ENCODE measurements at regions not wholly inside any gene's neighbourhood (a gene's known extent, or its start where the extent isn't known, plus 50 kb on each side); places are given as distances from the start of the nearest gene placed in this dataset.

GRCh38 chr13:50101590-50101989 is 86.3 kb downstream of the KCNRG start:
- no peak overlapping the region for H3K27ac Mint-ChIP-seq
- peaks cover 12% of the 10 kb centered on the region for H3K9me3 Mint-ChIP-seq (ENCODE audit: low read depth)
- no peak overlapping the region for H3K4me3 Mint-ChIP-seq
- ChIA-PET POLR2A (no interaction called here), CTCF (interaction anchor here (1.1 kb wide), 2 partner anchors 30 to 40 kb away, joined by 3 to 4 read pairs; no protein-coding TSS in a partner anchor)
- peaks cover 57% of the 10 kb centered on the region for H3K4me1 Mint-ChIP-seq
- ATAC-seq (no peak), DNase-seq (no peak)
- H3K36me3 Mint-ChIP-seq (ENCODE audit: low read depth), result peaks cover 26% of the 10 kb centered on the region
- intact Hi-C loops (cut with DNase I, micrococcal nuclease), result no loop called here
- H3K27me3 Mint-ChIP-seq, result no peaks in the 10 kb centered on the region

GRCh38 chr13:50104493-50104892 is 89.2 kb downstream of the KCNRG start:
- H3K27ac Mint-ChIP-seq, result no peak overlapping the region
- H3K9me3 Mint-ChIP-seq (ENCODE audit: low read depth), result no peaks in the 10 kb centered on the region
- ChIA-PET CTCF (interaction anchor here (1.2 to 1.7 kb wide), 2 partner anchors 10 to 20 kb away, joined by 4 to 14 read pairs; no protein-coding TSS in a partner anchor), POLR2A (interaction anchor here (1.0 kb wide), 1 partner anchor 106 kb away, joined by 3 read pairs; no protein-coding TSS in a partner anchor)
- ATAC-seq (no peak), DNase-seq (no peak)
- no peak overlapping the region for H3K4me3 Mint-ChIP-seq
- H3K27me3 Mint-ChIP-seq, result no peaks in the 10 kb centered on the region
- peaks cover 51% of the 10 kb centered on the region for H3K4me1 Mint-ChIP-seq
- intact Hi-C loops (cut with DNase I, micrococcal nuclease), result no loop called here
- peaks cover 9% of the 10 kb centered on the region for H3K36me3 Mint-ChIP-seq (ENCODE audit: low read depth)

GRCh38 chr13:50106559-50106958 is 91.3 kb downstream of the KCNRG start:
- peaks cover 50% of the 10 kb centered on the region for H3K4me1 Mint-ChIP-seq
- H3K4me3 Mint-ChIP-seq, result no peak overlapping the region
- POLR2A ChIA-PET, result interaction anchor here (0.5 to 1.4 kb wide), 3 partner anchors 17 to 113 kb away, joined by 3 read pairs; no protein-coding TSS in a partner anchor
- H3K27ac Mint-ChIP-seq, result peak overlapping the region; percentile 75
- ATAC-seq (peak; percentile 55), DNase-seq (no peak)
- CTCF ChIA-PET, result interaction anchor here (0.8 to 1.9 kb wide), 4 partner anchors 10 to 24 kb away, joined by 3 to 10 read pairs (median 6); no protein-coding TSS in a partner anchor
- intact Hi-C loops (cut with DNase I, micrococcal nuclease), result loop anchor here in 1 of 2 experiments (2.0 kb wide), 1 partner anchor 24 kb away; no protein-coding TSS in a partner anchor
- no peaks in the 10 kb centered on the region for H3K27me3 Mint-ChIP-seq
- no peaks in the 10 kb centered on the region for H3K9me3 Mint-ChIP-seq (ENCODE audit: low read depth)
- H3K36me3 Mint-ChIP-seq (ENCODE audit: low read depth), result peaks cover 5% of the 10 kb centered on the region

- H3K4me3 Mint-ChIP-seq, result no peak overlapping the region
- intact Hi-C loops (cut with DNase I, micrococcal nuclease), result loop anchor here in 1 of 2 experiments (2.0 kb wide), 1 partner anchor 24 kb away; no protein-coding TSS in a partner anchor
These were observed 92.0 kb downstream of the KCNRG start for GRCh38 chr13:50107205-50107604.

GRCh38 chr13:50114961-50115360 is 99.7 kb downstream of the KCNRG start:
- intact Hi-C loops (cut with DNase I, micrococcal nuclease), result no loop called here
- DNase-seq (no peak), ATAC-seq (no peak)
- no peak overlapping the region for H3K4me3 Mint-ChIP-seq
- H3K27me3 Mint-ChIP-seq, result no peaks in the 10 kb centered on the region
- peaks cover 22% of the 10 kb centered on the region for H3K4me1 Mint-ChIP-seq
- H3K27ac Mint-ChIP-seq, result no peak overlapping the region
- ChIA-PET POLR2A (interaction anchor here (0.5 to 1.0 kb wide), 2 partner anchors 9 to 131 kb away, joined by 3 to 4 read pairs; no protein-coding TSS in a partner anchor), CTCF (interaction anchor here (0.6 to 2.1 kb wide), 6 partner anchors 14 to 1144 kb away, joined by 3 to 9 read pairs (median 4); no protein-coding TSS in a partner anchor)
- H3K9me3 Mint-ChIP-seq (ENCODE audit: low read depth), result no peaks in the 10 kb centered on the region
- peaks cover 4% of the 10 kb centered on the region for H3K36me3 Mint-ChIP-seq (ENCODE audit: low read depth)

More at GRCh38 chr13:50107205-50107604, 92.0 kb downstream of the KCNRG start:
- H3K27me3 Mint-ChIP-seq, result no peaks in the 10 kb centered on the region
- no peak for DNase-seq
- ChIA-PET POLR2A (interaction anchor here (0.5 to 1.4 kb wide), 4 partner anchors 16 to 113 kb away, joined by 3 read pairs; no protein-coding TSS in a partner anchor), CTCF (interaction anchor here (0.8 to 1.9 kb wide), 4 partner anchors 9 to 25 kb away, joined by 3 to 10 read pairs (median 6); no protein-coding TSS in a partner anchor)
- H3K9me3 Mint-ChIP-seq (ENCODE audit: low read depth), result no peaks in the 10 kb centered on the region
- H3K4me1 Mint-ChIP-seq, result peaks cover 47% of the 10 kb centered on the region
- ATAC-seq, result peak; percentile 76
- peaks cover 5% of the 10 kb centered on the region for H3K36me3 Mint-ChIP-seq (ENCODE audit: low read depth)
- peak overlapping the region; percentile 13 for H3K27ac Mint-ChIP-seq

- no peak overlapping the region for H3K27ac Mint-ChIP-seq
- intact Hi-C loops (cut with DNase I, micrococcal nuclease), result no loop called here
- ChIA-PET CTCF (interaction anchor here (0.6 to 2.2 kb wide), 8 partner anchors 8 to 1145 kb away, joined by 3 to 10 read pairs (median 4); no protein-coding TSS in a partner anchor), POLR2A (interaction anchor here (0.6 to 1.0 kb wide), 2 partner anchors 9 to 167 kb away, joined by 3 read pairs; no protein-coding TSS in a partner anchor)
- no peaks in the 10 kb centered on the region for H3K27me3 Mint-ChIP-seq
- DNase-seq (no peak), ATAC-seq (no peak)
- peaks cover 2% of the 10 kb centered on the region for H3K36me3 Mint-ChIP-seq (ENCODE audit: low read depth)
- H3K4me3 Mint-ChIP-seq, result no peak overlapping the region
- H3K4me1 Mint-ChIP-seq, result peaks cover 22% of the 10 kb centered on the region
- H3K9me3 Mint-ChIP-seq (ENCODE audit: low read depth), result no peaks in the 10 kb centered on the region
These were observed 100.5 kb downstream of the KCNRG start for GRCh38 chr13:50115695-50116094.

GRCh38 chr13:50116430-50116973 is 101.3 kb downstream of the KCNRG start:
- H3K4me1 Mint-ChIP-seq, result peaks cover 21% of the 10 kb centered on the region
- POLR2A ChIA-PET, result no interaction called here
- peaks cover 2% of the 10 kb centered on the region for H3K36me3 Mint-ChIP-seq (ENCODE audit: low read depth)
- H3K9me3 Mint-ChIP-seq (ENCODE audit: low read depth), result no peaks in the 10 kb centered on the region
- CTCF ChIA-PET, result interaction anchor here (0.7 to 2.2 kb wide), 5 partner anchors 9 to 103 kb away, joined by 3 to 10 read pairs (median 4); no protein-coding TSS in a partner anchor
- no peaks in the 10 kb centered on the region for H3K27me3 Mint-ChIP-seq
- no peak overlapping the region for H3K4me3 Mint-ChIP-seq
- no peak overlapping the region for H3K27ac Mint-ChIP-seq
- DNase-seq, result no peak
- no peak for ATAC-seq
- intact Hi-C loops (cut with DNase I, micrococcal nuclease), result no loop called here

GRCh38 chr13:50119591-50119990 is 104.3 kb downstream of the KCNRG start:
- peaks cover 3% of the 10 kb centered on the region for H3K27me3 Mint-ChIP-seq
- intact Hi-C loops (cut with DNase I, micrococcal nuclease), result no loop called here
- POLR2A ChIA-PET, result interaction anchor here (0.6 to 0.7 kb wide), 2 partner anchors 41 to 247 kb away, joined by 3 to 4 read pairs; no protein-coding TSS in a partner anchor
- no peak for ATAC-seq
- no peak overlapping the region for H3K4me3 Mint-ChIP-seq
- no peaks in the 10 kb centered on the region for H3K9me3 Mint-ChIP-seq (ENCODE audit: low read depth)
- H3K4me1 Mint-ChIP-seq, result peaks cover 34% of the 10 kb centered on the region
- H3K27ac Mint-ChIP-seq, result no peak overlapping the region
- CTCF ChIA-PET, result interaction anchor here (0.6 to 1.0 kb wide), 5 partner anchors 13 to 662 kb away, joined by 3 to 5 read pairs (median 3); no protein-coding TSS in a partner anchor
- DNase-seq, result no peak
- H3K36me3 Mint-ChIP-seq (ENCODE audit: low read depth), result peaks cover 2% of the 10 kb centered on the region

GRCh38 chr13:50122455-50122854 is 107.2 kb downstream of the KCNRG start:
- CTCF ChIA-PET, result interaction anchor here (2.3 kb wide), 1 partner anchor 35 kb away, joined by 8 read pairs; no protein-coding TSS in a partner anchor

GRCh38 chr13:50123002-50123401 is 107.8 kb downstream of the KCNRG start:
- intact Hi-C loops (cut with DNase I, micrococcal nuclease), result no loop called here
- CTCF ChIA-PET, result interaction anchor here (0.7 to 2.3 kb wide), 2 partner anchors 36 to 655 kb away, joined by 3 to 8 read pairs; no protein-coding TSS in a partner anchor

More at GRCh38 chr13:50122455-50122854, 107.2 kb downstream of the KCNRG start:
- Mint-ChIP-seq H3K4me1 (peaks cover 41% of the 10 kb centered on the region), H3K27me3 (peaks cover 6% of the 10 kb centered on the region), H3K4me3 (no peak overlapping the region), H3K36me3 (ENCODE audit: low read depth) (peaks cover 6% of the 10 kb centered on the region), H3K27ac (peak overlapping the region; percentile 24), H3K9me3 (ENCODE audit: low read depth) (no peaks in the 10 kb centered on the region)
- intact Hi-C loops (cut with DNase I, micrococcal nuclease), result no loop called here
- no peak for DNase-seq
- POLR2A ChIA-PET, result no interaction called here
- ATAC-seq, result no peak

GRCh38 chr13:50123515-50123861 is 108.2 kb downstream of the KCNRG start:
- peaks cover 8% of the 10 kb centered on the region for H3K27me3 Mint-ChIP-seq
- peaks cover 6% of the 10 kb centered on the region for H3K36me3 Mint-ChIP-seq (ENCODE audit: low read depth)
- peaks cover 2% of the 10 kb centered on the region for H3K9me3 Mint-ChIP-seq (ENCODE audit: low read depth)
- CTCF ChIA-PET, result interaction anchor here (0.7 to 2.3 kb wide), 4 partner anchors 36 to 655 kb away, joined by 3 to 8 read pairs (median 4); partner anchors contain the start of gene TRIM13
- intact Hi-C loops (cut with DNase I, micrococcal nuclease), result no loop called here
- peaks cover 44% of the 10 kb centered on the region for H3K4me1 Mint-ChIP-seq
- DNase-seq (no peak), ATAC-seq (peak; percentile 1)
- H3K4me3 Mint-ChIP-seq, result peak overlapping the region; percentile 72
- POLR2A ChIA-PET, result interaction anchor here (0.6 to 1.8 kb wide), 7 partner anchors 16 to 211 kb away, joined by 3 to 14 read pairs (median 3); partner anchors contain the start of gene TRIM13
- H3K27ac Mint-ChIP-seq, result peak overlapping the region; percentile 89

More at GRCh38 chr13:50123002-50123401, 107.8 kb downstream of the KCNRG start:
- POLR2A ChIA-PET, result interaction anchor here (0.6 to 1.8 kb wide), 6 partner anchors 16 to 126 kb away, joined by 3 to 14 read pairs (median 4); partner anchors contain the start of gene TRIM13
- peaks cover 6% of the 10 kb centered on the region for H3K27me3 Mint-ChIP-seq
- no peak for DNase-seq
- ATAC-seq, result no peak
- no peaks in the 10 kb centered on the region for H3K9me3 Mint-ChIP-seq (ENCODE audit: low read depth)
- peaks cover 6% of the 10 kb centered on the region for H3K36me3 Mint-ChIP-seq (ENCODE audit: low read depth)
- peak overlapping the region; percentile 72 for H3K4me3 Mint-ChIP-seq
- H3K4me1 Mint-ChIP-seq, result peaks cover 40% of the 10 kb centered on the region
- peak overlapping the region; percentile 89 for H3K27ac Mint-ChIP-seq

All from activated CD4-positive, alpha-beta T cell treated with anti-CD3 and anti-CD28 coated beads for 36 hours (primary cell).